ENCODE measurements at regions not wholly inside any gene's neighbourhood (a gene's known extent, or its start where the extent isn't known, plus 50 kb on each side); places are given as distances from the start of the nearest gene placed in this dataset.

- Histone ChIP-seq H4K8ac (replicated peaks; ENCODE audit: insufficient read length, low read depth, low read length) (no peak overlapping the region), H3K56ac (ENCODE audit: insufficient read length, low read depth, low read length) (no peak overlapping the region), H2BK12ac (ENCODE audit: insufficient read length, low read depth, low read length) (no peak overlapping the region), H3K27ac (ENCODE audit: insufficient read length, low read depth, low read length) (no peak overlapping the region), H2AFZ (ENCODE audit: low read length) (no peak overlapping the region), H4K20me1 (ENCODE audit: control insufficient read depth, insufficient read depth, insufficient read length) (no peaks in the 10 kb centered on the region), H3K18ac (ENCODE audit: insufficient read length, low read depth, low read length) (no peak overlapping the region), H4K5ac (ENCODE audit: insufficient read length, low read depth, low read length) (no peak overlapping the region), H3K79me2 (ENCODE audit: insufficient read depth, low read length) (no peaks in the 10 kb centered on the region), H2BK20ac (ENCODE audit: low read depth, low read length, poor library complexity, severe bottlenecking) (no peak overlapping the region), H3K9me3 (ENCODE audit: control insufficient read depth, low read depth, low read length) (no peaks in the 10 kb centered on the region), H3K4me2 (ENCODE audit: insufficient read depth, insufficient read length, low read length) (no peak overlapping the region), H3T11ph (ENCODE audit: low read length) (no peak overlapping the region), H3K14ac (ENCODE audit: insufficient read depth, low read length) (no peak overlapping the region), H4K91ac (ENCODE audit: insufficient read length, low read depth, low read length) (no peak overlapping the region), H3K79me1 (ENCODE audit: insufficient read depth, low read depth, low read length, poor library complexity, severe bottlenecking) (no peaks in the 10 kb centered on the region), H2BK15ac (ENCODE audit: low read depth, low read length) (no peak overlapping the region), H3K9ac (ENCODE audit: extremely low read depth, insufficient read length, low read length) (no peak overlapping the region), H3K4ac (ENCODE audit: low read depth, low read length) (no peak overlapping the region), H3K23ac (ENCODE audit: insufficient read length, low read depth, low read length) (no peak overlapping the region), H3K27me3 (ENCODE audit: insufficient read depth, low read length) (no peaks in the 10 kb centered on the region), H3K4me1 (ENCODE audit: insufficient read depth, low read length) (peaks cover 3% of the 10 kb centered on the region; the same call in 1 of the 2 replicates), H2BK120ac (ENCODE audit: low read depth, low read length, poor library complexity, severe bottlenecking) (no peak overlapping the region), H2BK5ac (ENCODE audit: insufficient read length, low read length) (no peak overlapping the region), H3K23me2 (ENCODE audit: insufficient read length, low read depth, low read length, poor library complexity, severe bottlenecking) (no peaks in the 10 kb centered on the region), H2AK5ac (ENCODE audit: insufficient read length, low read length) (no peak overlapping the region)
- Mint-ChIP-seq H3K27me3 (ENCODE audit: low read depth) (peaks cover 48% of the 10 kb centered on the region), H3K27ac (no peak overlapping the region), H3K4me3 (no peak overlapping the region), H3K9me3 (no peaks in the 10 kb centered on the region), H3K36me3 (ENCODE audit: insufficient read depth in 1 of 3, low read depth in 3 of 3) (no peaks in the 10 kb centered on the region), H3K4me1 (peaks cover 9 to 13% of the 10 kb centered on the region in 2 experiments)
- DNase-seq, result no peak
- no peak for TF ChIP-seq CTCF (conservative IDR thresholded peaks at IDR 0.05)
- no CpG with 5 or more reads among the region's 2 CpGs for WGBS (ENCODE audit: extremely low coverage, insufficient read length, low lambda C conversion rate)
Observed at GRCh38 chr20:22408521-22409402, 175.6 kb downstream of the FOXA2 start.

Measured in H9 (cell line).